GM12878 (cell line): ENCODE measurements at regions not wholly inside any gene's neighbourhood (a gene's known extent, or its start where the extent isn't known, plus 50 kb on each side); places are given as distances from the start of the nearest gene placed in this dataset.

ENCODE experiments used
- ATAC-seq: fragments of 200-7000 bp; cut with Tn5 transposase; 3 replicates; pipeline ENCODE4 v1.9.1; 2020; ENCODE audit warnings: mild to moderate bottlenecking, moderate library complexity
- BruUV-seq: library from RNA; stranded (reverse); fragments of 400-500 nt; replicated peaks from 2 replicates; lab custom pipeline; 2021; lab: Mats Ljungman, UMichigan
- CTCF ChIA-PET: fragments of 300-600 bp; sonication (Branson Sonifier 250); formaldehyde crosslinking; extraction: SDS; loops from one replicate; lab custom pipeline; 2021; ENCODE audit warnings: inconsistent platforms; lab: Yijun Ruan, JAX
- POLR2A ChIA-PET: fragments of 350-600 bp; formaldehyde crosslinking; extraction: SDS; loops from one replicate; lab custom pipeline; 2021; ENCODE audit warnings: inconsistent platforms; lab: Charles Lee
- RAD21 ChIA-PET: fragments of 300-600 bp; sonication (Branson Sonifier 250); formaldehyde crosslinking; loops from one replicate; lab custom pipeline; 2023; ENCODE audit warnings: antibody characterized with exemption; ENCODE audit not compliant: unreplicated experiment; lab: Charles Lee
- SMC1A ChIA-PET: fragments of 300-600 bp; sonication (Branson Sonifier 250); formaldehyde crosslinking; loops from one replicate; lab custom pipeline; 2023; ENCODE audit not compliant: unreplicated experiment, uncharacterized antibody; lab: Charles Lee
- DNase-seq: peaks from one replicate; pipeline ENCODE4 v3.0.0-alpha.2; 2011; ENCODE audit warnings: low read depth, low spot score
- FAIRE-seq: peaks from 3 replicates; lab custom pipeline; 2011; peaks lifted over from hg19 to GRCh38; lab: Jason Lieb, UNC
- H2AFZ ChIP-seq: 2 replicates; pipeline ENCODE4 v1.6.0; 2011; ENCODE audit warnings: low read depth, low read length, control low read depth; ENCODE audit not compliant: control insufficient read depth
- H3K27ac ChIP-seq: 2 replicates; pipeline ENCODE4 v1.5.1; 2011; ENCODE audit warnings: control low read depth; ENCODE audit not compliant: control insufficient read depth, insufficient read depth
- H3K27me3 ChIP-seq, 2 experiments: replicated peaks in 1 of 2; 2 replicates each; pipeline versions ENCODE4 v1.6.0 to v1.6.1; 2011; ENCODE audit warnings: low read length in 1 of 2; ENCODE audit not compliant: control insufficient read depth in 2 of 2, insufficient read depth in 2 of 2
- H3K36me3 ChIP-seq, 2 experiments: 2 replicates each; pipeline ENCODE4 v1.5.1; 2011; ENCODE audit warnings: low read length in 1 of 2; ENCODE audit not compliant: control insufficient read depth in 2 of 2, insufficient read depth in 2 of 2
- H3K4me1 ChIP-seq: 2 replicates; pipeline ENCODE4 v1.6.1; 2011; ENCODE audit warnings: mild to moderate bottlenecking, low read length, moderate library complexity, mixed read lengths; ENCODE audit not compliant: control insufficient read depth, insufficient read depth
- H3K4me2 ChIP-seq: 2 replicates; pipeline ENCODE4 v1.6.0; 2011; ENCODE audit warnings: control low read depth; ENCODE audit not compliant: control insufficient read depth, insufficient read depth
- H3K4me3 ChIP-seq: fragments of 200-600 bp; sonication (generic); 2 replicates; pipeline ENCODE4 v1.5.1; 2016
- H3K79me2 ChIP-seq: 2 replicates; pipeline ENCODE4 v1.6.0; 2011; ENCODE audit warnings: low read length; ENCODE audit not compliant: control insufficient read depth, insufficient read depth
- H3K9ac ChIP-seq: 2 replicates; pipeline ENCODE4 v1.8.0; 2011; ENCODE audit warnings: low read length, control low read depth, mixed read lengths; ENCODE audit not compliant: control insufficient read depth, insufficient read depth
- H3K9me3 ChIP-seq: replicated peaks from 3 replicates; pipeline ENCODE4 v1.5.1; 2011; ENCODE audit warnings: mild to moderate bottlenecking, low read length; ENCODE audit not compliant: control insufficient read depth, insufficient read depth
- H4K20me1 ChIP-seq: 2 replicates; pipeline ENCODE4 v1.6.0; 2011; ENCODE audit not compliant: control insufficient read depth, insufficient read depth
- E2F4 ChIP-seq: IDR thresholded peaks from 2 replicates; pipeline ENCODE4 v1.6.1; 2012; ENCODE audit warnings: low read depth, low read length, improper control_type of control experiment
- GABPA ChIP-seq: IDR thresholded peaks from 2 replicates; pipeline ENCODE4 v1.6.1; 2014; ENCODE audit warnings: antibody characterized with exemption, low read depth, mild to moderate bottlenecking, inconsistent platforms
- JUNB ChIP-seq: IDR thresholded peaks from 2 replicates; pipeline ENCODE4 v1.6.1; 2016; ENCODE audit warnings: antibody characterized with exemption, mild to moderate bottlenecking
- MYB ChIP-seq: fragments of 150-350 bp; IDR thresholded peaks from 2 replicates; pipeline ENCODE4 v1.6.1; 2014; ENCODE audit warnings: mild to moderate bottlenecking, low read depth, low read length, borderline replicate concordance
- PRDM15 ChIP-seq: fragments of 450-650 bp; formaldehyde crosslinking; IDR thresholded peaks from 2 replicates; pipeline ENCODE4 v1.4.0; 2020; ENCODE audit warnings: mild to moderate bottlenecking, moderate library complexity
- RAD51 ChIP-seq: fragments of 450-650 bp; IDR thresholded peaks from 2 replicates; pipeline ENCODE4 v1.6.1; 2016; ENCODE audit warnings: moderate library complexity, mild to moderate bottlenecking, inconsistent platforms
- SP1 ChIP-seq: IDR thresholded peaks from one replicate; pipeline ENCODE4 v1.6.1; 2011; ENCODE audit warnings: low read depth, low read length
- TARDBP ChIP-seq: IDR thresholded peaks from 2 replicates; pipeline ENCODE4 v1.6.1; 2016; ENCODE audit warnings: borderline replicate concordance
- WGBS: methylation state at CpG from one replicate; pipeline ENCODE4 v1.1.6; 2016; ENCODE audit warnings: low lambda C conversion rate; ENCODE audit not compliant: insufficient replicate concordance, insufficient coverage; ENCODE audit errors: missing lambda C conversion rate; 5-methylcytosine and 5-hydroxymethylcytosine counted together
- in situ Hi-C: fragments of 300-500 bp; cut with MboI; formaldehyde crosslinking; loops from 9 replicates; pipeline ENCODE4 v1.14.3; 2018; ENCODE audit warnings: mixed read lengths
- intact Hi-C: fragments of 100-400 bp; cut with micrococcal nuclease; formaldehyde crosslinking; loops from one replicate; pipeline ENCODE4 v1.14.2; 2022; ENCODE audit not compliant: unreplicated experiment

- no peak overlapping the region for H2AFZ ChIP-seq
- no peak for ATAC-seq
- no peaks in the 10 kb centered on the region for H3K9me3 ChIP-seq
- POLR2A ChIA-PET: no interaction called here
- DNase-seq: no peak
- no peaks in the 10 kb centered on the region for H3K36me3 ChIP-seq
- in situ Hi-C loops (no loop called here), intact Hi-C loops (no loop called here)
- BruUV-seq: no TSS peak
- no peak for FAIRE-seq
- CTCF ChIA-PET: no interaction called here
- RAD21 ChIA-PET: no interaction called here
- TF ChIP-seq GABPA (no peak), TARDBP (no peak), PRDM15 (CRISPR knock-in tag) (no peak), RAD51 (no peak), JUNB (no peak), SP1 (no peak), E2F4 (no peak), MYB (no peak)
- SMC1A ChIA-PET: no interaction called here
- no peak overlapping the region for H3K27ac ChIP-seq
- H3K4me1 ChIP-seq: no peaks in the 10 kb centered on the region
- H3K4me3 ChIP-seq: no peak overlapping the region
- H3K27me3 ChIP-seq: peaks cover 0 to 1% of the 10 kb centered on the region in 2 experiments; a peak in 1 of 4 replicates
- WGBS: 14% methylated on average over 5 of the region's 5 CpGs
- H3K79me2 ChIP-seq: no peaks in the 10 kb centered on the region
- no peak overlapping the region for H3K4me2 ChIP-seq
- H3K9ac ChIP-seq: no peak overlapping the region
- no peaks in the 10 kb centered on the region for H4K20me1 ChIP-seq
Observed at GRCh38 chr1:228960705-228961104, 225.4 kb downstream of the RHOU start.
